Glutamatergic neuron (in vitro differentiated cells): ENCODE measurements at regions not wholly inside any gene's neighbourhood (a gene's known extent, or its start where the extent isn't known, plus 50 kb on each side); places are given as distances from the start of the nearest gene placed in this dataset.

Experiments used
- DNase-seq: peaks from one replicate; pipeline ENCODE4 v3.0.0; 2022
- H3K27ac Mint-ChIP-seq: one replicate; pipeline ENCODE4 v1.8.0; 2020; ENCODE audit warnings: mild to moderate bottlenecking, mixed read lengths, inconsistent platforms; ENCODE audit not compliant: unreplicated experiment
- H3K27me3 Mint-ChIP-seq: one replicate; pipeline ENCODE4 v1.8.0; 2020; ENCODE audit warnings: mild to moderate bottlenecking, moderate library complexity, mixed read lengths, inconsistent platforms; ENCODE audit not compliant: unreplicated experiment
- H3K36me3 Mint-ChIP-seq: one replicate; pipeline ENCODE4 v1.8.0; 2020; ENCODE audit warnings: mild to moderate bottlenecking, mixed read lengths, inconsistent platforms; ENCODE audit not compliant: unreplicated experiment
- H3K4me1 Mint-ChIP-seq: one replicate; pipeline ENCODE4 v1.8.0; 2020; ENCODE audit warnings: mild to moderate bottlenecking, low read depth, mixed read lengths, inconsistent platforms; ENCODE audit not compliant: unreplicated experiment
- H3K4me3 Mint-ChIP-seq: one replicate; pipeline ENCODE4 v1.8.0; 2020; ENCODE audit warnings: mild to moderate bottlenecking, mixed read lengths, inconsistent platforms; ENCODE audit not compliant: unreplicated experiment
- H3K9me3 Mint-ChIP-seq: one replicate; pipeline ENCODE4 v1.8.0; 2020; ENCODE audit warnings: mild to moderate bottlenecking, moderate library complexity, mixed read lengths, inconsistent platforms; ENCODE audit not compliant: unreplicated experiment
- TF ChIP-seq, protein P1 (sequence below): fragments of 200-600 bp; sonication (generic); IDR thresholded peaks from one replicate; pipeline ENCODE4 v1.5.0; 2021; ENCODE audit not compliant: partially characterized antibody, unreplicated experiment

DNA sequence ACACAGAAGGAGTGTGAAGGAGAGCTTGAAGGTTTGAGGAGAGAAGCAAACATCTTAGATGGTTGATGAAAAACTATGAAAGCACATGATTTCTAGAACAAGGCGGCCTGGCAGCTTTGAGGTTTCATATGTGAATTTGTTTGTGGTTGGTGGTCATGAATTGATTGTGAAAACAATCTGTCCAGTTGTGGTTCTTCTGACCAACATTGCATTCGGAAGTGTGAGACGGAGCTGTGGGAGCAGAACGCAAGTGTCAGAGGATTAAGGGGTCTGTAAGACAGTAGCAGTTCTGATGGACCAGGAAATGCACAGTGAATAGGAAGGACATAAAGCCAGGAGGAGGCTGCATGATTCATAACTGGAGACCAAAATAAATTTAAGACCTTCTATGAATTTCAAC lies 594.6 kb downstream of the NXPH1 start:
- DNase-seq: no peak
- Mint-ChIP-seq H3K4me3 (no peak overlapping the region), H3K27me3 (no peaks in the 10 kb centered on the region), H3K4me1 (peaks cover 19% of the 10 kb centered on the region), H3K36me3 (no peaks in the 10 kb centered on the region), H3K27ac (no peak overlapping the region), H3K9me3 (no peaks in the 10 kb centered on the region)
- TF ChIP-seq, protein P1, sequence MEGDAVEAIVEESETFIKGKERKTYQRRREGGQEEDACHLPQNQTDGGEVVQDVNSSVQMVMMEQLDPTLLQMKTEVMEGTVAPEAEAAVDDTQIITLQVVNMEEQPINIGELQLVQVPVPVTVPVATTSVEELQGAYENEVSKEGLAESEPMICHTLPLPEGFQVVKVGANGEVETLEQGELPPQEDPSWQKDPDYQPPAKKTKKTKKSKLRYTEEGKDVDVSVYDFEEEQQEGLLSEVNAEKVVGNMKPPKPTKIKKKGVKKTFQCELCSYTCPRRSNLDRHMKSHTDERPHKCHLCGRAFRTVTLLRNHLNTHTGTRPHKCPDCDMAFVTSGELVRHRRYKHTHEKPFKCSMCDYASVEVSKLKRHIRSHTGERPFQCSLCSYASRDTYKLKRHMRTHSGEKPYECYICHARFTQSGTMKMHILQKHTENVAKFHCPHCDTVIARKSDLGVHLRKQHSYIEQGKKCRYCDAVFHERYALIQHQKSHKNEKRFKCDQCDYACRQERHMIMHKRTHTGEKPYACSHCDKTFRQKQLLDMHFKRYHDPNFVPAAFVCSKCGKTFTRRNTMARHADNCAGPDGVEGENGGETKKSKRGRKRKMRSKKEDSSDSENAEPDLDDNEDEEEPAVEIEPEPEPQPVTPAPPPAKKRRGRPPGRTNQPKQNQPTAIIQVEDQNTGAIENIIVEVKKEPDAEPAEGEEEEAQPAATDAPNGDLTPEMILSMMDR: no peak

DNA sequence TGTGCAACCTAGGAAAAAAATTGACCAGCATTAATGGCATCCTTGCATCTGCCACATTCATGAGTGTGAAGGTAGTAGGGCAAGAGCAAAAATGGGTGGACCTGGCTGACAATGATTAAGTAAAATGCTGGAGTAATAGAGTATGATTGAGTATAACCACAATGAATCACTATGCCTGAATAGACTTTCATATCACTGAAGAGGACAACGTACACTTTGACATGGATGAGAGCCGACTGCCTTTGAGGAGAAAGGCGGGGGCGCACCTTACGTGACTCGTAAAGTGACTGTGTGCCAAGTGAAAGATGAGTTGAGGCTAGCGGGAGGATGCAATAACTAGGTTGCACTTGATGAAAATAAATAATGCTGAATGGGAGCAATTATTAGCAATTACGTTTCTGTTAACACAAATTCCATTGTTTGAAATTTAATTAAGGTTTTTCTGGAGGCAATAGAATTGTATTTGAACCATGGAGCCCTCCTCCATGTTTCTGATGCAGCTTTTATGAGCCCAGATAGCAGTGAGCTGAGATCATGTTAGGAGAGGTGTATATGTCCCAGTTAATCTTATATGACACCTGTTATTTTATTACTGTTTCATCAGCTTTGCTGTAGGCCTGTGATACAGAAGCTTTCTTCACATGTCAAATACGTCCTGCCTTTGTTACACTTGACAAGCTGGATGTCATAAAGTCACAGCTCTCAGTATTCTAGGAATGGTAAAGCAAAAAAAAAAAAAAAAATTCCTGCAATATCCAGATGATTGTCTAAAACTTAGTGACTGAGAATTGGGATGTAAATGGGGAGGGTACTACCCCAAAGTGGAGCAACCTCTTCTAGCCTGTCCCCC lies 596.5 kb downstream of the NXPH1 start:
- no peaks in the 10 kb centered on the region for H3K9me3 Mint-ChIP-seq
- H3K36me3 Mint-ChIP-seq: no peaks in the 10 kb centered on the region
- H3K4me3 Mint-ChIP-seq: no peak overlapping the region
- no peak for DNase-seq
- peak overlapping the region; percentile 24 for H3K27ac Mint-ChIP-seq
- H3K27me3 Mint-ChIP-seq: no peaks in the 10 kb centered on the region
- peaks cover 19% of the 10 kb centered on the region for H3K4me1 Mint-ChIP-seq
- TF ChIP-seq, protein P1: no peak

DNA sequence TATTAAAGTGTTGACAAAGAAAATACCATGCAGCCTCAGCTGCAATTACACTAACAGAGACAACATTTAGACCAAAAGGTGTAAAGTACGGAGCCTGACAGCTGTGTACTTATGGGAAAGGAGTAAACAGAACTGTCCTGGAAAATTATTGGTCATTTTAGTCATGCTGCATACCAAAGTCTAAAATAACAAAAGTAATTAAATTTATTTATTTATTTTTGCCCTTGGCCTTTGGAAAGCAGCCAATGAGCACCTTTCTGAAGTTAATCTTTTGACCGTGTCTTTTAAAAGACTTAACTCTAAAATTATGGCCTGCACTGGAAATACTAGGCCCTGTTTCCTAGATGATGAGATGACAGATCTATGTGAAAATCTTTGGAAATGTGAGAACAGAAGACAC lies 597.6 kb downstream of the NXPH1 start:
- H3K27me3 Mint-ChIP-seq: no peaks in the 10 kb centered on the region
- peaks cover 16% of the 10 kb centered on the region for H3K4me1 Mint-ChIP-seq
- no peak overlapping the region for H3K27ac Mint-ChIP-seq
- no peak for DNase-seq
- H3K36me3 Mint-ChIP-seq: no peaks in the 10 kb centered on the region
- H3K9me3 Mint-ChIP-seq: no peaks in the 10 kb centered on the region
- no peak overlapping the region for H3K4me3 Mint-ChIP-seq
- TF ChIP-seq, protein P1: no peak

DNA sequence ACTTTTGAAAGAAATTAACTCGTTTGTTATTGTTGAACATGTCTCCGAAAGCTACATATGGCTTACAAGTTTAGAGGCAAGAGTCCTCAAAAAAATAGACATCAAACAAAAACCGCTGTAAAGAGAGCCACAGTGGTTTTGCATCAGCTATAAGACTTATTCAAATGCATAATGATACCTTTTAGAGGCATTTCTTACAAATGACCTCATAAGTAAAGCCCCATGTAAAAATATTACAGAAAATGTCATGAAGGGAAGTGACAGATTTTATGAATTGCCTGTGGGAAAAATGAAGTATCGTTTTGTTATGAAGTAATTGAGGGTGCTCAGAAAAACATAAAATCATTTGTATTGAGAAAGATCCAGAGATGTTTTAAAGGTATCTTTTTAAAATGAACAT lies 598.0 kb downstream of the NXPH1 start:
- no peak overlapping the region for H3K4me3 Mint-ChIP-seq
- no peaks in the 10 kb centered on the region for H3K36me3 Mint-ChIP-seq
- no peak for DNase-seq
- TF ChIP-seq, protein P1: no peak
- H3K27ac Mint-ChIP-seq: no peak overlapping the region
- H3K4me1 Mint-ChIP-seq: peaks cover 12% of the 10 kb centered on the region
- H3K27me3 Mint-ChIP-seq: no peaks in the 10 kb centered on the region
- H3K9me3 Mint-ChIP-seq: no peaks in the 10 kb centered on the region

DNA sequence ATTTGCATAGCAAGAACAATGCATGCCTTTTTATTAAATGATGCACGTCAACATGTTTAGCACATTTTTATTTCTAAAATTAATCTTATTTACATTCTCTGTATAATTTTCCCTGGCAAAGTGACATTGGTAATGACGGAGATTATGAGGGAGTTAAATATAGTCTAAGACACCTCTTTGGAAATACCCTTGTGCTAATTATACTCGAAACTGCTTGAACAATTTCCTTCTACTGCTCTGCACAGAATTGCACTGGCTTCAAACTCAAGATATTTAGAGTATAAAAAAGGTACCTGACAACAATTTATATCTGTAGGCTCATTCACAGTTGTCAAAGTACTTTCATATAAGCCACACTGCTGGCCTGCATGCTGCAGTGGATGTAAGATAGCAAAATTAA lies 602.7 kb downstream of the NXPH1 start:
- H3K27ac Mint-ChIP-seq: no peak overlapping the region
- H3K9me3 Mint-ChIP-seq: no peaks in the 10 kb centered on the region
- H3K4me3 Mint-ChIP-seq: no peak overlapping the region
- H3K4me1 Mint-ChIP-seq: peaks cover 4% of the 10 kb centered on the region
- H3K36me3 Mint-ChIP-seq: no peaks in the 10 kb centered on the region
- TF ChIP-seq, protein P1: no peak
- DNase-seq: no peak
- no peaks in the 10 kb centered on the region for H3K27me3 Mint-ChIP-seq
